HCT116 (cell line): ENCODE measurements at regions not wholly inside any gene's neighbourhood (a gene's known extent, or its start where the extent isn't known, plus 50 kb on each side); places are given as distances from the start of the nearest gene placed in this dataset.

ENCODE experiments used
- ATAC-seq: fragments of 200-7000 bp; cut with Tn5 transposase; 2 replicates; pipeline ENCODE4 v1.9.1; 2020; ENCODE audit warnings: mild to moderate bottlenecking, moderate library complexity
- BruUV-seq: library from RNA; stranded (reverse); fragments of 400-500 nt; replicated peaks from 2 replicates; lab custom pipeline; 2021; lab: Mats Ljungman, UMichigan
- CTCF ChIA-PET: fragments of 300-600 bp; sonication (Branson Sonifier 250); formaldehyde crosslinking; loops from one replicate; lab custom pipeline; 2021; ENCODE audit warnings: antibody characterized with exemption; lab: Charles Lee
- POLR2A ChIA-PET: fragments of 300-600, 350-600 bp; sonication (Branson Sonifier 250); formaldehyde crosslinking; loops from one replicate; lab custom pipeline; 2021; ENCODE audit warnings: antibody characterized with exemption; lab: Charles Lee
- RAD21 ChIA-PET, 2 experiments: fragments of 300-600 bp; sonication (Branson Sonifier 250); formaldehyde crosslinking; loops; one replicate each; lab custom pipeline; 2023; ENCODE audit warnings: low total read pairs in 2 of 2; ENCODE audit not compliant: uncharacterized antibody in 2 of 2, unreplicated experiment in 2 of 2, low non-redundant PET in 1 of 2; lab: Charles Lee
- DNase-seq: peaks from one replicate; pipeline ENCODE4 v3.0.0-alpha.2; 2010; ENCODE audit warnings: low read depth, low spot score
- H2AFZ ChIP-seq: fragments of 200-600 bp; shearing (Covaris generic), sonication (generic); 2 replicates; pipeline ENCODE4 v1.6.1; 2017; ENCODE audit warnings: low read depth, mixed run types, mixed read lengths, antibody characterized with exemption, low read length; ENCODE audit not compliant: poor library complexity, severe bottlenecking
- H3K27ac ChIP-seq: 2 replicates; pipeline ENCODE4 v1.5.1; 2012; ENCODE audit warnings: low read depth, low read length
- H3K27me3 ChIP-seq: fragments of 200-600 bp; sonication (generic); 2 replicates; pipeline ENCODE4 v1.6.1; 2016; ENCODE audit warnings: mixed run types, low read length, mixed read lengths; ENCODE audit not compliant: insufficient read depth
- H3K36me3 ChIP-seq, 2 experiments: fragments of 200-500 bp in 1 of 2; fragments of 200-600 bp in 1 of 2; sonication (Bioruptor generic) in 1 of 2; sonication (generic) in 1 of 2; 2 replicates each; pipeline versions ENCODE4 v1.5.1 to v1.6.1; 2014 to 2016; ENCODE audit warnings: low read length in 2 of 2, inconsistent platforms in 1 of 2, mixed read lengths in 1 of 2, mixed run types in 1 of 2; ENCODE audit not compliant: insufficient read depth in 2 of 2, control insufficient read depth in 1 of 2
- H3K4me1 ChIP-seq, 2 experiments: fragments of 200-600 bp in 1 of 2; sonication (generic) in 1 of 2; 2 replicates each; pipeline versions ENCODE4 v1.5.1 to v1.6.1; 2012 to 2017; ENCODE audit warnings: low read length in 2 of 2, inconsistent platforms in 1 of 2, mild to moderate bottlenecking in 1 of 2, mixed read lengths in 1 of 2, mixed run types in 1 of 2, moderate library complexity in 1 of 2; ENCODE audit not compliant: insufficient read depth in 2 of 2, control insufficient read depth in 1 of 2
- H3K4me2 ChIP-seq: fragments of 200-600 bp; sonication (generic); 2 replicates; pipeline ENCODE4 v1.6.1; 2017; ENCODE audit warnings: mixed run types, low read length, mixed read lengths
- H3K4me3 ChIP-seq, 2 experiments: fragments of 200-600 bp in 1 of 2; sonication (generic) in 1 of 2; replicated peaks in 1 of 2; 2 replicates each; pipeline ENCODE4 v1.5.1; 2011 to 2016; ENCODE audit warnings: low read length in 2 of 2, control low read depth in 1 of 2, low read depth in 1 of 2, mild to moderate bottlenecking in 1 of 2, mixed read lengths in 1 of 2, mixed run types in 1 of 2
- H3K79me2 ChIP-seq: fragments of 200-600 bp; sonication (generic); 2 replicates; pipeline ENCODE4 v1.6.1; 2017; ENCODE audit warnings: mild to moderate bottlenecking, mixed run types, low read length, moderate library complexity, mixed read lengths; ENCODE audit not compliant: insufficient read depth
- H3K9ac ChIP-seq: fragments of 200-600 bp; sonication (generic); 2 replicates; pipeline ENCODE4 v1.6.1; 2016; ENCODE audit warnings: low read length, mixed read lengths
- H3K9me2 ChIP-seq: fragments of 200-600 bp; sonication (generic), shearing (Covaris generic); 2 replicates; pipeline ENCODE4 v1.6.1; 2017; ENCODE audit warnings: mixed run types, mild to moderate bottlenecking, moderate library complexity; ENCODE audit not compliant: insufficient read depth
- H3K9me3 ChIP-seq, 2 experiments: fragments of 200-500 bp in 1 of 2; fragments of 200-600 bp in 1 of 2; sonication (Bioruptor generic) in 1 of 2; sonication (generic) in 1 of 2; 2 replicates each; pipeline ENCODE4 v1.6.1; 2014 to 2017; ENCODE audit warnings: low read length in 2 of 2, mixed read lengths in 2 of 2, inconsistent platforms in 1 of 2, low read depth in 1 of 2, mild to moderate bottlenecking in 1 of 2, mixed run types in 1 of 2, moderate library complexity in 1 of 2; ENCODE audit not compliant: control insufficient read depth in 1 of 2, insufficient read depth in 1 of 2
- H4K20me1 ChIP-seq: fragments of 200-600 bp; sonication (generic), shearing (Covaris generic); 2 replicates; pipeline ENCODE4 v1.6.1; 2017; ENCODE audit warnings: mixed run types, mild to moderate bottlenecking, moderate library complexity; ENCODE audit not compliant: insufficient read depth
- CEBPB ChIP-seq: IDR thresholded peaks from 2 replicates; pipeline ENCODE4 v1.6.1; 2012; ENCODE audit warnings: low read depth
- EZH2 ChIP-seq: fragments of 200-600 bp; sonication (generic); IDR thresholded peaks from 2 replicates; pipeline ENCODE4 v1.6.1; 2017; ENCODE audit warnings: antibody characterized with exemption, mixed run types
- EZH2phosphoT487 ChIP-seq: fragments of 200-600 bp; IDR thresholded peaks from 2 replicates; pipeline ENCODE4 v1.6.1; 2018; ENCODE audit warnings: antibody characterized with exemption, borderline replicate concordance
- JUND ChIP-seq: IDR thresholded peaks from 2 replicates; pipeline ENCODE4 v1.6.1; 2012
- POLR2A ChIP-seq: IDR thresholded peaks from 2 replicates; pipeline ENCODE4 v1.7.0; 2011; ENCODE audit warnings: borderline replicate concordance; ENCODE audit not compliant: insufficient read depth, insufficient read length; ENCODE audit errors: extremely low read depth
- RAD21 ChIP-seq: IDR thresholded peaks from 2 replicates; pipeline ENCODE4 v1.6.1; 2012; ENCODE audit warnings: low read depth, mild to moderate bottlenecking
- SIN3A ChIP-seq: IDR thresholded peaks from 2 replicates; pipeline ENCODE4 v1.6.1; 2012; ENCODE audit warnings: low read depth
- ZBTB33 ChIP-seq: IDR thresholded peaks from 2 replicates; pipeline ENCODE4 v1.6.1; 2011; ENCODE audit warnings: mild to moderate bottlenecking, low read length, moderate library complexity; ENCODE audit not compliant: insufficient replicate concordance; ENCODE audit errors: extremely low read depth
- ZNF274 ChIP-seq: fragments of 200-500 bp; sonication (Bioruptor generic); IDR thresholded peaks from 2 replicates; pipeline ENCODE4 v1.6.1; 2014; ENCODE audit warnings: mild to moderate bottlenecking, low read depth, low read length, inconsistent platforms
- intact Hi-C: fragments of 100-400 bp; cut with micrococcal nuclease; formaldehyde crosslinking; loops from 2 replicates; pipeline ENCODE4 v1.10.0; 2022

GRCh38 chr13:109919715-109920375 lies 133.5 kb upstream of the IRS2 start:
- Histone ChIP-seq H3K9me2 (no peaks in the 10 kb centered on the region), H2AFZ (no peak overlapping the region), H3K79me2 (no peaks in the 10 kb centered on the region), H3K27me3 (no peaks in the 10 kb centered on the region), H4K20me1 (no peaks in the 10 kb centered on the region), H3K9ac (no peak overlapping the region), H3K4me2 (no peak overlapping the region), H3K27ac (no peak overlapping the region), H3K4me3 (no peak overlapping the region), H3K36me3 (no peaks in the 10 kb centered on the region), H3K9me3 (no peaks in the 10 kb centered on the region), H3K4me1 (no peaks in the 10 kb centered on the region)
- TF ChIP-seq ZBTB33 (no peak), SIN3A (no peak), EZH2 (no peak), EZH2phosphoT487 (no peak), ZNF274 (no peak), JUND (no peak), CEBPB (no peak), POLR2A (no peak), RAD21 (no peak)
- CTCF ChIA-PET = no interaction called here
- POLR2A ChIA-PET = no interaction called here
- ATAC-seq = no peak
- BruUV-seq = no TSS peak
- intact Hi-C loops = no loop called here
- RAD21 ChIA-PET = no interaction called here
- DNase-seq = no peak
